Mucosa of descending colon (tissue), 3 donors: ENCODE measurements at regions not wholly inside any gene's neighbourhood (a gene's known extent, or its start where the extent isn't known, plus 50 kb on each side); places are given as distances from the start of the nearest gene placed in this dataset.
"Not testable (repeated sequence)": the region's sequence is repeated elsewhere in the genome, so short reads cannot be mapped to it uniquely, and the experiment has no call there.

ENCODE experiments used
- ATAC-seq: fragments of 200-7000 bp; cut with Tn5 transposase; one replicate; pipeline ENCODE4 v1.9.1; 2020; ENCODE audit warnings: mild to moderate bottlenecking, moderate library complexity
- DNase-seq, 3 donors: peaks; one replicate each; pipeline ENCODE4 v3.0.0-alpha.2; 2020
- H3K36me3 ChIP-seq: fragments of 200-600 bp; one replicate; pipeline ENCODE4 v1.8.0; 2021; ENCODE audit warnings: low read depth, mild to moderate bottlenecking
- H3K4me1 ChIP-seq: fragments of 200-600 bp; one replicate; pipeline ENCODE4 v1.8.0; 2021; ENCODE audit warnings: low read depth, mild to moderate bottlenecking
- H3K4me3 ChIP-seq: fragments of 200-600 bp; one replicate; pipeline ENCODE4 v1.8.0; 2021; ENCODE audit warnings: mild to moderate bottlenecking
- H3K9me3 ChIP-seq: fragments of 200-600 bp; one replicate; pipeline ENCODE4 v1.8.0; 2021; ENCODE audit warnings: mild to moderate bottlenecking
- intact Hi-C, 2 donors: fragments of 100-400 bp; cut with DNase I in 1 of 2; cut with micrococcal nuclease in 1 of 2; formaldehyde crosslinking; loops; one replicate each; pipeline versions ENCODE4 v1.11.0 to v1.11.1; 2022; cut with DNase I, micrococcal nuclease
- TF ChIP-seq, protein P1 (sequence below): fragments of 200-600 bp; IDR thresholded peaks from one replicate; pipeline ENCODE4 v1.8.0; 2022; ENCODE audit warnings: antibody characterized with exemption, mild to moderate bottlenecking
- donor health status: DM: no; HTN: no; CAD: no; lungs with moderate emphysema.
- donor health status: DM: no; HTN: no; CAD: no.
- donor health status: DM: no; HTN: yes; CAD: no.

DNA sequence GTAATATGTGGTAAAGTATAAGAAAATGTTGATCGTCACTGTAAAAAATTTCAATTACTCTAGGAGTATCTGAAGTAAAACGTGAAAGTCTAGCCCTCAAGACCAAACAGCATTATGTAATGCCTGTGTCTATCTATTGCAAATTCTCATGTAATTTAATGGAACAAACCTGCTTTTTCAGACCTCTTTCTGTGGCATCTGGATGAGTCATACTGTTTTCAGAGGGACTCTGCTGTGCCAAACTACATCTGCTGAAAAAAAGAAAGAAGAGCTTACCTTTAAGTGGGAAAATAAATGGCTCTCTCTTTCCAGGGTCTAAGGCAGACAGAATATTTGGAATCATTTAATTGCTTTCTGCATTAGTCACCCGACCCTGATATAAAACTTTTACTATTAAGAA lies 89.8 kb upstream of the ARMCX2 start:
- ATAC-seq = no peak
- no peak overlapping the region for H3K4me3 ChIP-seq
- TF ChIP-seq, protein P1, sequence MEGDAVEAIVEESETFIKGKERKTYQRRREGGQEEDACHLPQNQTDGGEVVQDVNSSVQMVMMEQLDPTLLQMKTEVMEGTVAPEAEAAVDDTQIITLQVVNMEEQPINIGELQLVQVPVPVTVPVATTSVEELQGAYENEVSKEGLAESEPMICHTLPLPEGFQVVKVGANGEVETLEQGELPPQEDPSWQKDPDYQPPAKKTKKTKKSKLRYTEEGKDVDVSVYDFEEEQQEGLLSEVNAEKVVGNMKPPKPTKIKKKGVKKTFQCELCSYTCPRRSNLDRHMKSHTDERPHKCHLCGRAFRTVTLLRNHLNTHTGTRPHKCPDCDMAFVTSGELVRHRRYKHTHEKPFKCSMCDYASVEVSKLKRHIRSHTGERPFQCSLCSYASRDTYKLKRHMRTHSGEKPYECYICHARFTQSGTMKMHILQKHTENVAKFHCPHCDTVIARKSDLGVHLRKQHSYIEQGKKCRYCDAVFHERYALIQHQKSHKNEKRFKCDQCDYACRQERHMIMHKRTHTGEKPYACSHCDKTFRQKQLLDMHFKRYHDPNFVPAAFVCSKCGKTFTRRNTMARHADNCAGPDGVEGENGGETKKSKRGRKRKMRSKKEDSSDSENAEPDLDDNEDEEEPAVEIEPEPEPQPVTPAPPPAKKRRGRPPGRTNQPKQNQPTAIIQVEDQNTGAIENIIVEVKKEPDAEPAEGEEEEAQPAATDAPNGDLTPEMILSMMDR = no peak
- no peak for DNase-seq
- intact Hi-C loops = no loop called here
- no peaks in the 10 kb centered on the region for H3K4me1 ChIP-seq
- H3K36me3 ChIP-seq = no peaks in the 10 kb centered on the region
- H3K9me3 ChIP-seq = no peaks in the 10 kb centered on the region

DNA sequence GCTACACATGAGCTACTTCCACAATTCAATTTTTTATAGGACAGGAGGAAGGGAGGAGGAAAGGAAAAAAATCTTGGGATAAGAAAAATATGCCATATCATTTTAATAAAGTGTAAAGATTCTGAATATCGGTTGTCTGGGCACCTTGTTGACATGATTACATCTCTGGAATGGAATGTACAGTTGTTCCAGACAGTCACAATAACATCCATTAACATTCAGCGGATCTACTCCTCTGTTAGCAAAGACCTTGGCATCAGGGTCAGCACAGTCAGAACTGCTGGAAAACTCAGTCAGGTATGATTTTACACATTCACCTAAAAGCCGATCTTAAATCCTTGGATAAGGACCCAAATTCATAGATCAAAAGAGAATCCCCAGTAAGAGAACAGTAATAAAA lies 85.4 kb upstream of the ARMCX2 start:
- Histone ChIP-seq H3K36me3 (no peaks in the 10 kb centered on the region), H3K4me3 (no peak overlapping the region), H3K9me3 (no peaks in the 10 kb centered on the region), H3K4me1 (no peaks in the 10 kb centered on the region)
- DNase-seq (no peak), ATAC-seq (no peak)
- intact Hi-C loops = no loop called here
- TF ChIP-seq, protein P1 = no peak

DNA sequence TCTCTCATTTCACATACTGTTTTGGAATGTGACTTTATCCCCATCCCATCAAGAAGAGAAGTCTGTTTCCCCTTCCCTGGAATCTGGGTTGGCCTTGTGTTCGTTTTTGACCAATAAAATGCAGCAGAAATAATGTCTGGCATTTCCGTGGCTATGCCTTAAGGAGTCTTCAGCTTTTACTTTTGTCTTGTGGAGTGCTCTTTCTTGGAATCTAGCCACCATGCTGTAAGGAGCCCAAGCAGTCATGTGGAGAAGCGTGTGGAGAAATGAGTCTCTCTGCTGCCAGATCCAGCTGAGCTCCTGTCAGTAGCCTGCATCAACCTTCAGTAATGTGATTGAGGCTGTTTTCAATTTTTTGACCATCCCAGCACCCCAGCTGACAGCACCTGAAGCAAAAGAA lies 84.4 kb upstream of the ARMCX2 start:
- TF ChIP-seq, protein P1 = no peak
- no peak for ATAC-seq
- Histone ChIP-seq H3K9me3 (no peaks in the 10 kb centered on the region), H3K36me3 (no peaks in the 10 kb centered on the region), H3K4me1 (no peaks in the 10 kb centered on the region), H3K4me3 (no peak overlapping the region)
- DNase-seq = no peak
- intact Hi-C loops = no loop called here

DNA sequence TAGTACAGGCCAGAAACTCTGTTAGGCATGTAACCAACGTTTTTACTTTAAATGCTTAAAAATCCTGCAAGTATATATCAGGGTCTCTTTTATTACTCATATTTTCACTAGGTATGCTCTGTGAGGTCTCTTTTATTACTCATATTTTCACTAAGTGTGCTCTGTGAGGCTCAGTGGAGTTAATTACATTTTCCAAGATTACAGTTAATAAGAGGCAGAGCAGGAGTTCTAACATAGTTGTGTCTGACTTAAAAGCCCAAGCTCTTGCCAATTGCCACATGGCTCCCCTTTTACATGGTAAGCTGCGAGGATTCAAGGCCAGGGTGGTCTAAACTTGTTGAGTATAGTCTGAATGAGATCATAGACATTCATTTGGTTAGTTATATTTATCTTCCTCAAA lies 81.0 kb upstream of the ARMCX2 start:
- Histone ChIP-seq H3K4me3 (no peak overlapping the region), H3K36me3 (no peaks in the 10 kb centered on the region), H3K9me3 (no peaks in the 10 kb centered on the region), H3K4me1 (no peaks in the 10 kb centered on the region)
- no peak for DNase-seq
- no peak for ATAC-seq
- TF ChIP-seq, protein P1 = no peak
- intact Hi-C loops = no loop called here

DNA sequence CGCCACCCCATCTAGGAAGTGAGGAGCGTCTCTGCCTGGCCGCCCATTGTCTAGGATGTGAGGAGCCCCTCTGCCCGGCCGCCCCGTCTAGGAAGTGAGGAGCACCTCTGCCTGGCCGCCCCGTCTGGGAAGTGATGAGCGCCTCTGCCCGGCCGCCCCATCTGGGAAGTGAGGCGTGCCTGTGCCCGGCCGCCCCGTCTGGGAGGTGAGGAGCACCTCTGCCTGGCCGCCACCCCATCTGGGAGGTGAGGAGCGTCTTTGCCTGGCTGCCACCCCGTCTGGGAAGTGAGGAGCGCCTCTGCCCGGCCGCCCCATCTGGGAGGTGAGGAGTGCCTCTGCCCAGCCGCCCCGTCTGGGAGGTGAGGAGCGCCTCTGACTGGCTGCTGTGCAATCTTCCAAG lies 79.2 kb upstream of the ARMCX2 start:
- H3K36me3 ChIP-seq, H3K4me3 ChIP-seq, intact Hi-C loops, H3K4me1 ChIP-seq, H3K9me3 ChIP-seq, ATAC-seq: not testable (repeated sequence)
- DNase-seq = peak in 1 of 3 donors; percentile 39

DNA sequence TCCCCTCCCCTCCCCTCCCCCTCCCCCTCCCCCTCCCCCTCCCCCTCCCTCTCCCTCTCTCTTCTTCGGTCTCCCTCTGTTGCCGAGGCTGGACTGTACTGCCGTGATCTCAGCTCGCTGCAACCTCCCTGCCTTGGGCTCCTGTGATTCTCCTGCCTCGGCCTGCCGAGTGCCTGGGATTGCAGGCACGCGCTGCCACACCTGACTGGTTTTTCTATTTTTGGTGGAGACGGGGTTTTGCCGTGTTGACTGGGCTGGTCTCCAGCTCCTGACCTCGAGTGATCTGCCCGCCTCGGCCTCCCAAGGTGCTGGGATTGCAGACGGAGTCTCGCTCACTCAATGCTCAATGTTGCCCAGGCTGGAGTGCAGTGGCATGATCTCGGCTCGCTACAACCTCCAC lies 78.8 kb upstream of the ARMCX2 start:
- ATAC-seq, DNase-seq, H3K9me3 ChIP-seq, H3K4me3 ChIP-seq, intact Hi-C loops, H3K4me1 ChIP-seq, H3K36me3 ChIP-seq: not testable (repeated sequence)

DNA sequence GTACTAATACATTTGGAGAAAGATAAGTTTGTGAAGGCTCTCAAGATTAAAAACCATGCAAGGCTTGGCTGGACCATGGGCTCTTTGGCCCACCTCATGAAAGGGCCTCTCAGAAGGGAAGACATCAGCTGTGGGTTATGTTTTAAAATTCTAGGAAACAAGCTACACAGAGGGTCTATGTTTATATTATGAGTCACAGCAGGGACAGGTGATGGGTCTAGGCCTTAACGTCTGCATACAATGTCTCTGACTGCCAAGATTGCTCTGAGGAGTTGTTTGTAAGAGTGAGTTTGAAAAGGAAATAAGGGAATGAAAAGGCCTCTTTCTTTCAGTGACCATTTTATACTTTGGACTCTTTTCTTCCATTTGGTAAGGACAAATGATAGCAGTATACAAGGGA lies 77.0 kb upstream of the ARMCX2 start:
- ATAC-seq = no peak
- Histone ChIP-seq H3K4me1 (no peaks in the 10 kb centered on the region), H3K4me3 (no peak overlapping the region), H3K36me3 (no peaks in the 10 kb centered on the region), H3K9me3 (no peaks in the 10 kb centered on the region)
- intact Hi-C loops = no loop called here
- TF ChIP-seq, protein P1 = no peak
- DNase-seq = no peak
